Uterus (tissue), 3 donors: ENCODE measurements at regions not wholly inside any gene's neighbourhood (a gene's known extent, or its start where the extent isn't known, plus 50 kb on each side); places are given as distances from the start of the nearest gene placed in this dataset.

Experiments
- DNase-seq, 2 donors: peaks; one replicate each; pipeline ENCODE4 v3.0.0-alpha.2; 2019 to 2020
- H3K27ac ChIP-seq, 2 donors: fragments of 200-600 bp; sonication (generic); 1 replicate in 1 of 2; 2 replicates in 1 of 2; pipeline ENCODE4 v1.5.1; 2016 to 2018
- H3K27me3 ChIP-seq, 2 donors: fragments of 200-600 bp; sonication (generic); one replicate each; pipeline ENCODE4 v1.5.1; 2018 to 2019; ENCODE audit warnings: control low read depth in 1 of 2
- H3K36me3 ChIP-seq, 2 donors: fragments of 200-600 bp; sonication (generic); one replicate each; pipeline ENCODE4 v1.5.1; 2019; ENCODE audit warnings: control low read depth in 1 of 2
- H3K4me1 ChIP-seq, 2 donors: fragments of 200-600 bp; sonication (generic); one replicate each; pipeline ENCODE4 v1.5.1; 2018 to 2019; ENCODE audit warnings: control low read depth in 1 of 2
- H3K4me3 ChIP-seq, 2 donors: fragments of 200-600 bp; sonication (generic); 1 replicate in 1 of 2; 2 replicates in 1 of 2; pipeline ENCODE4 v1.5.1; 2018 to 2019; ENCODE audit warnings: mild to moderate bottlenecking in 1 of 2
- H3K9me3 ChIP-seq, 2 donors: fragments of 200-600 bp; sonication (generic); one replicate each; pipeline ENCODE4 v1.5.1; 2019; ENCODE audit warnings: control low read depth in 1 of 2
- CTCF ChIP-seq, 4 experiments: fragments of 200-600 bp in 2 of 4; fragments of 450-650 bp in 2 of 4; sonication (generic) in 2 of 4; IDR thresholded peaks; one replicate each; pipeline ENCODE4 v1.5.1; 2016 to 2019; ENCODE audit warnings: antibody characterized with exemption in 4 of 4, mild to moderate bottlenecking in 2 of 4, moderate library complexity in 1 of 4
- POLR2A ChIP-seq, 2 donors: fragments of 450-650 bp; IDR thresholded peaks; one replicate each; pipeline ENCODE4 v1.6.1; 2016; ENCODE audit warnings: antibody characterized with exemption in 2 of 2, mild to moderate bottlenecking in 1 of 2, moderate library complexity in 1 of 2
- intact Hi-C: fragments of 100-400 bp; cut with DNase I; formaldehyde crosslinking; loops from one replicate; pipeline ENCODE4 v1.15.1; 2023; ENCODE audit warnings: low total_unique reads
- donor health status: DM: yes; HTN: yes; CAD: no.

- Histone ChIP-seq H3K36me3 (no peaks in the 10 kb centered on the region), H3K4me1 (no peaks in the 10 kb centered on the region), H3K27me3 (no peaks in the 10 kb centered on the region), H3K4me3 (no peak overlapping the region), H3K9me3 (no peaks in the 10 kb centered on the region), H3K27ac (no peak overlapping the region)
- no peak for TF ChIP-seq CTCF (IDR thresholded peaks at IDR 0.05)
- no peak for TF ChIP-seq POLR2A (IDR thresholded peaks at IDR 0.05)
- DNase-seq = no peak
- intact Hi-C loops = no loop called here
Measured at GRCh38 chr5:73273379-73274050, 100.5 kb downstream of the TMEM174 start.

- no peak for DNase-seq
- Histone ChIP-seq H3K27me3 (no peaks in the 10 kb centered on the region), H3K4me1 (no peaks in the 10 kb centered on the region), H3K27ac (no peak overlapping the region), H3K9me3 (no peaks in the 10 kb centered on the region), H3K4me3 (no peak overlapping the region), H3K36me3 (no peaks in the 10 kb centered on the region)
- no peak for TF ChIP-seq CTCF (IDR thresholded peaks at IDR 0.05)
- no peak for TF ChIP-seq POLR2A (IDR thresholded peaks at IDR 0.05)
- intact Hi-C loops = no loop called here
Measured at GRCh38 chr5:73272351-73272750, 99.4 kb downstream of the TMEM174 start.

- no peak overlapping the region for H3K4me3 ChIP-seq
- H3K27me3 ChIP-seq = no peaks in the 10 kb centered on the region
- no peaks in the 10 kb centered on the region for H3K9me3 ChIP-seq
- H3K4me1 ChIP-seq = no peaks in the 10 kb centered on the region
- DNase-seq = no peak
- TF ChIP-seq POLR2A (IDR thresholded peaks at IDR 0.05) (no peak), CTCF (IDR thresholded peaks at IDR 0.05) (no peak)
- no peak overlapping the region for H3K27ac ChIP-seq
- H3K36me3 ChIP-seq = no peaks in the 10 kb centered on the region
- intact Hi-C loops = no loop called here
Measured at GRCh38 chr5:73268826-73269225, 95.8 kb downstream of the TMEM174 start.

- no peaks in the 10 kb centered on the region for H3K36me3 ChIP-seq
- intact Hi-C loops = no loop called here
- no peaks in the 10 kb centered on the region for H3K4me1 ChIP-seq
- H3K27me3 ChIP-seq = no peaks in the 10 kb centered on the region
- H3K27ac ChIP-seq = no peak overlapping the region
- no peak for DNase-seq
- no peak overlapping the region for H3K4me3 ChIP-seq
- no peaks in the 10 kb centered on the region for H3K9me3 ChIP-seq
- TF ChIP-seq POLR2A (IDR thresholded peaks at IDR 0.05) (no peak), CTCF (IDR thresholded peaks at IDR 0.05) (no peak)
Measured at GRCh38 chr5:73267766-73268435, 94.9 kb downstream of the TMEM174 start.

GRCh38 chr5:73266925-73267765, 94.2 kb downstream of the TMEM174 start:
- no peak for DNase-seq
- no peak for TF ChIP-seq POLR2A (IDR thresholded peaks at IDR 0.05)
- no peak for TF ChIP-seq CTCF (IDR thresholded peaks at IDR 0.05)
- Histone ChIP-seq H3K4me1 (no peaks in the 10 kb centered on the region), H3K36me3 (no peaks in the 10 kb centered on the region), H3K9me3 (no peaks in the 10 kb centered on the region), H3K27me3 (no peaks in the 10 kb centered on the region), H3K27ac (no peak overlapping the region), H3K4me3 (no peak overlapping the region)
- intact Hi-C loops = no loop called here
